ENCODE measurements at regions not wholly inside any gene's neighbourhood (a gene's known extent, or its start where the extent isn't known, plus 50 kb on each side); places are given as distances from the start of the nearest gene placed in this dataset.
A peak's percentile ranks its signal among the peaks of the same experiment; 100 is the strongest.
"Not testable (repeated sequence)": the region's sequence is repeated elsewhere in the genome, so short reads cannot be mapped to it uniquely, and the experiment has no call there.

DNA sequence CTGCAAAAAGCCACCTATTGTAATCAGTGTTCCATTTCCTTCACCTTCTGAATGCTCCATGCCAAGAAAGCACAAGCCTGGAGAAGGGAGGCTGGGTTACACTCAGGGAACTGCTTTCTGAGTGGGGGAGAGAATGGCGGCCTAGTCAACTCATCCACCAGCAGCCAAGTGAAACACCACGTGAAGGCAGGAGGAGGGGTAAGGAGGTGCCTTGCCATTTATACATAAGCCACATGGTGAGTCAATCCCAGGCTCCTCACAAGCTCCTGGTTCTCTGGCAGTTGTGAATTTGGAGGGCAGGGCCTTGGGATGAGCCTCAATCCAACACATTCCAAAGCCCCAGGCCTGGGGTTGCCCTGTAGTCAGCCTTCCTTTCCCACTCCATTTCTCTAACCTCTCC lies 149.4 kb downstream of the CD24 start:
- Histone ChIP-seq H3K4me1 (ENCODE audit: control insufficient read depth in 5 of 5, insufficient read depth in 5 of 5, low read length in 5 of 5) (no peaks in the 10 kb centered on the region), H3K9ac (ENCODE audit: low read length in 5 of 5) (no peak overlapping the region), H3K36me3 (ENCODE audit: control insufficient read depth in 5 of 5, insufficient read depth in 5 of 5, low read length in 5 of 5) (no peaks in the 10 kb centered on the region), H3K9me3 (ENCODE audit: control insufficient read depth in 5 of 5, low read length in 5 of 5) (peaks cover 0 to 4% (median 2%) of the 10 kb centered on the region in 5 donors), H3K27me3 (ENCODE audit: control insufficient read depth in 5 of 5, insufficient read depth in 4 of 5, low read length in 5 of 5) (no peaks in the 10 kb centered on the region), H3K27ac (ENCODE audit: low read depth, low read length) (no peak overlapping the region), H3K4me3 (ENCODE audit: low read depth in 1 of 5, low read length in 5 of 5) (no peak overlapping the region)

DNA sequence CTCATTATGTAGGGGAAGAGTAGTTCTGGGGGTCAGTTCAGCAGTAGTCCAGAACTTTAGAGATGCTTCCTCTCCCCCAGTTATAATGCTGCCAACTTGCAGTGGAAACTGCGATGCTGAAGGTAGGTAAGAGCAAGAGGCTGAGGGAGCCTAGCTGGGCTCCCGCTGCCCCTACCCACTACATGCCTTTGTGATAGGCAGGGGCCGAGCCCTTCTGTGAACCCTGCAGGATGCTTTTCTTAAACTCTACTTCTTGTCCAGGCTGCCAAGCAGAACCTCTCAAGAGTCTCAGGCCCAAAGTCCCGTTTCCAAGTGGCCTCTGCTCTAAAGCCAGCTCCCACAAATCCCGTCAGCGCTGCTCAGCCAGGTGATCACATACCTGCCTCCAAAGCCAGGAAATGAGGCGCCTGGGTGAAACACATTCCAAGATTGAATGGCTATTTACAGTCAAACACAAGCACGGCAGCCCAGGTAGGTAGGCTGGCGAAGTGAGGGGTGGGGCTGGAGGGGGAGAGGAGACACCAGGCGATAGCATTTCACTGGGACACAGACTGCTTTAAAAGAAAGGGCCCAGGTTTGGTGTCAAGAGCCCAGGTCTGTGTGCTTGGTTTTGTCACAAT lies 150.7 kb downstream of the CD24 start:
- H3K27ac ChIP-seq (ENCODE audit: low read depth, low read length): no peak overlapping the region
- H3K27me3 ChIP-seq (ENCODE audit: control insufficient read depth in 5 of 5, insufficient read depth in 4 of 5, low read length in 5 of 5): no peaks in the 10 kb centered on the region

DNA sequence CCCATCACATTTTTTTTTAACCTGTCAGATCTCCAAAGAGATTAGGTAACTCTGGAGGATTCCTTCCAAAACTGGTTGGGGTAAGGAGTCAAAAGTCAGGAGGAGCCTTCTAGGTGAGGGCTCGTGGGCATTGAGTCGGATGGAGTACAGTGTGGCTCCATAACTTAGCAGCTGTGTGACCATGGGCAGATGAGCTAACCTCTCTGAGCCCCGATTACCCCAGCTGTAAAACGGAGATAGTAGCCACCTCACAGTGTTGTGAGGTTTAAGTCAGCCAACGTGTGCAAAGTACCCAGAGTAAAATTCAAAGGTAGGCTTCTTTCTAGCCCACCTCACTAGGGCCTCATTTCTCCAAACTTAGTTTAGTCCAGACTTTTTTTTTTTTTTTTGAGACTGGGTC lies 151.5 kb downstream of the CD24 start:
- Histone ChIP-seq H3K36me3 (ENCODE audit: control insufficient read depth in 5 of 5, insufficient read depth in 5 of 5, low read length in 5 of 5) (no peaks in the 10 kb centered on the region), H3K4me1 (ENCODE audit: control insufficient read depth in 5 of 5, insufficient read depth in 5 of 5, low read length in 5 of 5) (no peaks in the 10 kb centered on the region), H3K9ac (ENCODE audit: low read length in 5 of 5) (no peak overlapping the region), H3K9me3 (ENCODE audit: control insufficient read depth in 5 of 5, low read length in 5 of 5) (peaks cover 0 to 2% (median 0%) of the 10 kb centered on the region in 5 donors), H3K27ac (ENCODE audit: low read depth, low read length) (no peak overlapping the region), H3K4me3 (ENCODE audit: low read depth in 1 of 5, low read length in 5 of 5) (no peak overlapping the region), H3K27me3 (ENCODE audit: control insufficient read depth in 5 of 5, insufficient read depth in 4 of 5, low read length in 5 of 5) (no peaks in the 10 kb centered on the region)

More for the DNA sequence above, 150.7 kb downstream of the CD24 start:
- Histone ChIP-seq H3K9me3 (ENCODE audit: control insufficient read depth in 5 of 5, low read length in 5 of 5) (peaks cover 0 to 4% (median 2%) of the 10 kb centered on the region in 5 donors), H3K4me1 (ENCODE audit: control insufficient read depth in 5 of 5, insufficient read depth in 5 of 5, low read length in 5 of 5) (no peaks in the 10 kb centered on the region), H3K9ac (ENCODE audit: low read length in 5 of 5) (no peak overlapping the region), H3K4me3 (ENCODE audit: low read depth in 1 of 5, low read length in 5 of 5) (no peak overlapping the region), H3K36me3 (ENCODE audit: control insufficient read depth in 5 of 5, insufficient read depth in 5 of 5, low read length in 5 of 5) (no peaks in the 10 kb centered on the region)

DNA sequence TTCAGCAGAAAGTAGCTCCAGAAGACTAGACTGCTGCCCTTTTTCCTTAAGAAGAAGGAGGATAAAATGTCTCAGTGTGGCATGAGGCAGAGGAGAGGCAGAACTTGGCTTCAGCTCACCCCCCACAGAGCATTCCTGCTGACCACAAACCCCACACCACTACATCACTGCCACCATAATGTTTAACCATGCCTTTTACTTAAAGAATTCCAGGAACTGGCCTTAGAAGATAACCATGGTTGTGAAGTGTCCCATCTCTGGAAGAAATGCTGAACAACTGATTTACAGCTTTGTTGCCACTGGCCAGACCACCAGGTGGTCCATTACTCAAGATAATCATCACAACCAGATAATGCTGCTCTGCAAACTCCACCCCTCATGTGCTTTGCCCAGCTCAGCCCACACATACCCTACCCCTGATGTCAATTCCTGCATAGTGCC lies 154.1 kb downstream of the CD24 start:
- Histone ChIP-seq H3K4me1 (ENCODE audit: control insufficient read depth in 5 of 5, insufficient read depth in 5 of 5, low read length in 5 of 5) (no peaks in the 10 kb centered on the region), H3K4me3 (ENCODE audit: low read depth in 1 of 5, low read length in 5 of 5) (no peak overlapping the region), H3K9me3 (ENCODE audit: control insufficient read depth in 5 of 5, low read length in 5 of 5) (peaks cover 0 to 2% (median 0%) of the 10 kb centered on the region in 5 donors), H3K36me3 (ENCODE audit: control insufficient read depth in 5 of 5, insufficient read depth in 5 of 5, low read length in 5 of 5) (no peaks in the 10 kb centered on the region), H3K9ac (ENCODE audit: low read length in 5 of 5) (no peak overlapping the region), H3K27me3 (ENCODE audit: control insufficient read depth in 5 of 5, insufficient read depth in 4 of 5, low read length in 5 of 5) (no peaks in the 10 kb centered on the region), H3K27ac (ENCODE audit: low read depth, low read length) (no peak overlapping the region)

DNA sequence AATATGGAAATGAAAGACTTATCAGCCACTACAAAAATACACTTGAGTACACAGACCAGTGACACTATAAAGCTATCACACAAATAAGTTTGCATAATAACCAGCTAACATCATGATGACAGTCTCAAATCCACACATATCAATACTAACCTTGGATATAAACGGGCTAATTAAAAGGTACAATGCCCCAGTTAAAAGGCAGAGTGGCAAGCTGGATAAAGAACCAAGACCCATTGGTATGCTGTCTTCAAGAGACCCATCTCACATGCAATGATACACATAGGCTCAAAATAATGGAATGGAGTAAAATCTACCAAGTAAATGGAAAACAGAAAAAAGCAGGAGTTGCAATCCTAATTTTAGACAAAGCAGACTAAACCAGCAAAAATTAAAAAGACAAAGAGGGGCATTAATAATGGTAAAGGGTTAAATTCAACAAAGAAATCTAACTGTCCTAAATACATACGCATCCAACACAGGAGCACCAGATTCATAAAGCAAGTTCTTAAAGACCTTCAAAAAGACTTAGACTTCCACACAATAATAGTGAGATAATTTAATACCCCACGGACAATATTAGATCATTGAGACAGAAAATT lies 163.3 kb downstream of the CD24 start:
- no peaks in the 10 kb centered on the region for H3K27me3 ChIP-seq (ENCODE audit: control insufficient read depth in 5 of 5, insufficient read depth in 4 of 5, low read length in 5 of 5)
- H3K36me3 ChIP-seq (ENCODE audit: control insufficient read depth in 5 of 5, insufficient read depth in 5 of 5, low read length in 5 of 5): no peaks in the 10 kb centered on the region
- H3K4me3 ChIP-seq (ENCODE audit: low read depth in 1 of 5, low read length in 5 of 5): no peak overlapping the region
- H3K27ac ChIP-seq (ENCODE audit: low read depth, low read length): no peak overlapping the region
- no peak overlapping the region for H3K9ac ChIP-seq (ENCODE audit: low read length in 5 of 5)
- H3K9me3 ChIP-seq (ENCODE audit: control insufficient read depth in 5 of 5, low read length in 5 of 5): peaks cover 17 to 47% (median 29%) of the 10 kb centered on the region in 5 donors
- H3K4me1 ChIP-seq (ENCODE audit: control insufficient read depth in 5 of 5, insufficient read depth in 5 of 5, low read length in 5 of 5): no peaks in the 10 kb centered on the region

DNA sequence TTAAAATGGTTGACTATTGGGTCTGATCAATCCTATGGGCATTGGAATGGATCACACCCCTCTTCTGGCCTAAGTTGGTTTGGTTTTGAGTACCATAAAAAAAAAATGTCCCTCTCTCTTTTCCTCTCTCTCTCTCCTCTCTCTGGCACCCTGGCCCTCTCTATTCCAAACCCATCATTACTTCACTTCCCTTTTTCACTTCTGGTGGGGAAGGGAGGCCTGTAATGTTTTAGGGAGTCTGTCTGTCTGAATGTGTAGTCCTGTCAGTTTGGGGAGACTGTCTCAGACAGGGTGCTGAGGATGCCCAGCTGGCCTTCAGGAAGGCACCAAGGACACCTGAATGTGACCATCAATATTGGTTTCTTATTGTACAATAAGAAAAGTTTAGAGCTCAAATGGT lies 165.8 kb downstream of the CD24 start:
- Histone ChIP-seq H3K9ac (ENCODE audit: low read length in 5 of 5) (no peak overlapping the region), H3K9me3 (ENCODE audit: control insufficient read depth in 5 of 5, low read length in 5 of 5) (peaks cover 17 to 47% (median 29%) of the 10 kb centered on the region in 5 donors), H3K27me3 (ENCODE audit: control insufficient read depth in 5 of 5, insufficient read depth in 4 of 5, low read length in 5 of 5) (no peaks in the 10 kb centered on the region)

DNA sequence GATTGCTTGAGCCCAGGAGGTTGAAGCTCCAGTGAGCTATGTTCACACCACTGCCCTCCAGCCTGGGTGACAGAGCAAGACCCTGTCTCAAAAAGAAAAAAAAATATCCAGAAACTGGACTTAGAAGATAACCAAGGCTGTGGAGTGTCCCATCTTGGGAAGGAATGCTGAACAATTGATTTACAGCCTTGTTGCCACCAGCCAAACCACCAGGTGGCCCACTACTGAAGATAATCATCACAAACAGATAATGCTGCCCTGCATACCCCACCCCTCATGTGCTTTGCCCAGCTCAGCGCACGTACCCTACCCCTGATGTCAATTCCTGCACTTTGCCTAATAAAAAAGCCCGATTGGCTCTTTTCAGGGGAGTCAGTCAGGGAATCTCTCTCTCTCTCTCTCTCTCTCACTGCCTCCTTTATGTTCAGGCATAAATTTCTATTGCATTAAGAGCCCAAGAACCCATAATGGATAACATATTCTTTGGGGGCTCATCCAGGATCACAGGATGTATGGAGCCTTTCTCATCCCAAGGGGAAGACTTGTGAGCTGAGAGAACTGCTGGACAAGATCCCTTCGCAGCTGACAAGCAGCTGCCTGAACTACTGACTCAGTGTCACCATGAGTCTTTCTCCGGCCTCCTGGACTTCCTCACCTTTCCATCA lies 166.4 kb downstream of the CD24 start:
- Histone ChIP-seq H3K36me3 (ENCODE audit: control insufficient read depth in 5 of 5, insufficient read depth in 5 of 5, low read length in 5 of 5) (no peaks in the 10 kb centered on the region), H3K27me3 (ENCODE audit: control insufficient read depth in 5 of 5, insufficient read depth in 4 of 5, low read length in 5 of 5) (no peaks in the 10 kb centered on the region), H3K9ac (ENCODE audit: low read length in 5 of 5) (no peak overlapping the region), H3K4me1 (ENCODE audit: control insufficient read depth in 5 of 5, insufficient read depth in 5 of 5, low read length in 5 of 5) (no peaks in the 10 kb centered on the region), H3K27ac (ENCODE audit: low read depth, low read length) (no peak overlapping the region), H3K4me3 (ENCODE audit: low read depth in 1 of 5, low read length in 5 of 5) (peak overlapping the region in 3 of 5 donors; percentile 3 to 39 (median 3)), H3K9me3 (ENCODE audit: control insufficient read depth in 5 of 5, low read length in 5 of 5) (peaks cover 17 to 47% (median 29%) of the 10 kb centered on the region in 5 donors)

More for the DNA sequence above, 165.8 kb downstream of the CD24 start:
- H3K27ac ChIP-seq (ENCODE audit: low read depth, low read length): no peak overlapping the region
- H3K4me1 ChIP-seq (ENCODE audit: control insufficient read depth in 5 of 5, insufficient read depth in 5 of 5, low read length in 5 of 5): no peaks in the 10 kb centered on the region
- peak overlapping the region in 2 of 5 donors; percentile 3 to 4 for H3K4me3 ChIP-seq (ENCODE audit: low read depth in 1 of 5, low read length in 5 of 5)
- no peaks in the 10 kb centered on the region for H3K36me3 ChIP-seq (ENCODE audit: control insufficient read depth in 5 of 5, insufficient read depth in 5 of 5, low read length in 5 of 5)

DNA sequence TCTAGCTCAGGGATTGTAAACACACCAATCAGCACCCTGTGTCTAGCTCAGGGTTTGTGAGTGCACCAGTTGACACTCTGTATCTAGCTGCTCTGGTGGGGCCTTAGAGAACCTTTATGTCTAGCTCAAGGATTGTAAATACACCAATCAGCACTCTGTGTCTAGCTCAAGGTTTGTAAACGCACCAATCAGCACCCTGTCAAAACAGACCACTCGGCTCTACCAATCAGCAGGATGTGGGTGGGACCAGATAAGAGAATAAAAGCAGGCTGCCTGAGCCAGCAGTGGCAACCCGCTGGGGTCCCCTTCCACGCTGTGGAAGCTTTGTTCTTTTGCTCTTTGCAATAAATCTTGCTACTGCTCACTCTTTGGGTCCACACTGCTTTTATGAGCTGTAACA lies 168.3 kb downstream of the CD24 start:
- not testable (repeated sequence) for H3K27ac ChIP-seq (ENCODE audit: low read depth, low read length); H3K9ac ChIP-seq (ENCODE audit: low read length in 5 of 5); H3K4me3 ChIP-seq (ENCODE audit: low read depth in 1 of 5, low read length in 5 of 5); H3K27me3 ChIP-seq (ENCODE audit: control insufficient read depth in 5 of 5, insufficient read depth in 4 of 5, low read length in 5 of 5); H3K4me1 ChIP-seq (ENCODE audit: control insufficient read depth in 5 of 5, insufficient read depth in 5 of 5, low read length in 5 of 5); H3K36me3 ChIP-seq (ENCODE audit: control insufficient read depth in 5 of 5, insufficient read depth in 5 of 5, low read length in 5 of 5)
- peaks cover 17 to 45% (median 29%) of the 10 kb centered on the region in 5 donors for H3K9me3 ChIP-seq (ENCODE audit: control insufficient read depth in 5 of 5, low read length in 5 of 5)

DNA sequence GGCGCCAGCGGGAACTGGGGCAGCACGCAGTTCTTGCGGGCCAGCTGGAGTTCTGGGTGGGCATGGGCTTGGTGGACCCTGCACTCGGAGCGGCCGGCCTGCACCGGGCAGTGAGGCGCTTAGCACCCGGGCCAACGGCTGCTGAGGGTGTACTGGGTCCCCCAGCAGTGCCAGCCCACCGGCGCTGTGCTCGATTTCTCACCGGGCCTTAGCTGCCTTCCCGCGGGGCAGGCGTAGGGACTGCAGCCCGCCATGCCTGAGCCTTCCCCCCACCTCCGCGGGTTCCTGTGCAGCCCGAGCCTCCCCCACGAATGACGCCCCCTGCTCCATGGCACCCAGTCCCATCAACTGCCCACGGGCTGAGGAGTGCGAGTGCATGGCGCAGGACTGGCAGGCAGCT lies 168.8 kb downstream of the CD24 start:
- Histone ChIP-seq H3K4me1 (ENCODE audit: control insufficient read depth in 5 of 5, insufficient read depth in 5 of 5, low read length in 5 of 5) (no peaks in the 10 kb centered on the region), H3K9ac (ENCODE audit: low read length in 5 of 5) (no peak overlapping the region), H3K9me3 (ENCODE audit: control insufficient read depth in 5 of 5, low read length in 5 of 5) (peaks cover 17 to 40% (median 24%) of the 10 kb centered on the region in 5 donors), H3K27ac (ENCODE audit: low read depth, low read length) (no peak overlapping the region), H3K36me3 (ENCODE audit: control insufficient read depth in 5 of 5, insufficient read depth in 5 of 5, low read length in 5 of 5) (no peaks in the 10 kb centered on the region), H3K27me3 (ENCODE audit: control insufficient read depth in 5 of 5, insufficient read depth in 4 of 5, low read length in 5 of 5) (no peaks in the 10 kb centered on the region), H3K4me3 (ENCODE audit: low read depth in 1 of 5, low read length in 5 of 5) (no peak overlapping the region)

Measured in subcutaneous abdominal adipose tissue (tissue), 5 donors.